Mesenchymal stem cell (in vitro differentiated cells and primary cell): ENCODE measurements at regions not wholly inside any gene's neighbourhood (a gene's known extent, or its start where the extent isn't known, plus 50 kb on each side); places are given as distances from the start of the nearest gene placed in this dataset.
A peak's percentile ranks its signal among the peaks of the same experiment; 100 is the strongest.

ENCODE experiments used
- DNase-seq: peaks from one replicate; pipeline ENCODE4 v3.0.0-alpha.2; 2013
- H2AFZ ChIP-seq: one replicate; pipeline ENCODE4 v1.6.1; 2013; ENCODE audit warnings: low read depth, mild to moderate bottlenecking, control low read depth, inconsistent platforms, low read length, moderate library complexity
- H2AK5ac ChIP-seq: 2 replicates; pipeline ENCODE4 v1.6.1; 2013; ENCODE audit warnings: low read length, moderate library complexity, mild to moderate bottlenecking, inconsistent platforms; ENCODE audit not compliant: severe bottlenecking
- H2BK120ac ChIP-seq: one replicate; pipeline ENCODE4 v1.6.1; 2013; ENCODE audit warnings: low read depth, mild to moderate bottlenecking, inconsistent platforms, low read length, moderate library complexity
- H2BK12ac ChIP-seq, 2 experiments: one replicate each; pipeline ENCODE4 v1.6.1; 2013; ENCODE audit warnings: inconsistent platforms in 2 of 2, low read length in 2 of 2, mild to moderate bottlenecking in 2 of 2, moderate library complexity in 2 of 2, control low read depth in 1 of 2
- H2BK15ac ChIP-seq: one replicate; pipeline ENCODE4 v1.6.1; 2013; ENCODE audit warnings: mild to moderate bottlenecking, low read depth, inconsistent platforms; ENCODE audit not compliant: poor library complexity, severe bottlenecking
- H2BK5ac ChIP-seq: 2 replicates; pipeline ENCODE4 v1.6.1; 2013; ENCODE audit warnings: low read depth, mild to moderate bottlenecking, low read length, control low read depth, inconsistent platforms; ENCODE audit not compliant: poor library complexity, severe bottlenecking
- H3K14ac ChIP-seq, 2 experiments: one replicate each; pipeline ENCODE4 v1.6.1; 2013; ENCODE audit warnings: inconsistent platforms in 2 of 2, low read length in 2 of 2, control low read depth in 1 of 2, mild to moderate bottlenecking in 1 of 2, moderate library complexity in 1 of 2
- H3K18ac ChIP-seq, 2 experiments: one replicate each; pipeline ENCODE4 v1.6.1; 2013; ENCODE audit warnings: inconsistent platforms in 2 of 2, low read length in 2 of 2, control low read depth in 1 of 2, low read depth in 1 of 2, mild to moderate bottlenecking in 1 of 2
- H3K23ac ChIP-seq, 2 experiments: one replicate each; pipeline ENCODE4 v1.6.1; 2013; ENCODE audit warnings: inconsistent platforms in 2 of 2, low read length in 2 of 2, mild to moderate bottlenecking in 2 of 2, moderate library complexity in 2 of 2, control low read depth in 1 of 2
- H3K27ac ChIP-seq: 2 replicates; pipeline ENCODE4 v1.5.1; 2013; ENCODE audit warnings: mild to moderate bottlenecking, moderate library complexity, low read length, control low read depth, inconsistent platforms; ENCODE audit not compliant: poor library complexity, severe bottlenecking
- H3K27me3 ChIP-seq, 2 experiments: 2 replicates each; pipeline versions ENCODE4 v1.6.1 to v1.7.0; 2013; ENCODE audit warnings: low read length in 2 of 2, mild to moderate bottlenecking in 2 of 2, moderate library complexity in 2 of 2, control low read depth in 1 of 2, inconsistent platforms in 1 of 2; ENCODE audit not compliant: control insufficient read depth in 1 of 2, insufficient read depth in 1 of 2
- H3K36me3 ChIP-seq, 2 experiments: 2 replicates each; pipeline versions ENCODE4 v1.6.1 to v1.7.0; 2013; ENCODE audit warnings: low read length in 2 of 2, control low read depth in 1 of 2, inconsistent platforms in 1 of 2, low read depth in 1 of 2, mild to moderate bottlenecking in 1 of 2; ENCODE audit not compliant: insufficient read depth in 2 of 2, control insufficient read depth in 1 of 2
- H3K4ac ChIP-seq, 2 experiments: one replicate each; pipeline ENCODE4 v1.6.1; 2013; ENCODE audit warnings: inconsistent platforms in 2 of 2, low read length in 2 of 2, mild to moderate bottlenecking in 2 of 2, moderate library complexity in 2 of 2, control low read depth in 1 of 2, low read depth in 1 of 2
- H3K4me1 ChIP-seq: 2 replicates; pipeline ENCODE4 v1.6.1; 2013; ENCODE audit warnings: low read depth, low read length, control low read depth; ENCODE audit not compliant: control insufficient read depth, insufficient read depth
- H3K4me2 ChIP-seq: 2 replicates; pipeline ENCODE4 v1.6.1; 2013; ENCODE audit warnings: low read length, mild to moderate bottlenecking, inconsistent platforms; ENCODE audit not compliant: poor library complexity, severe bottlenecking
- H3K4me3 ChIP-seq, 2 experiments: 2 replicates each; pipeline versions ENCODE4 v1.5.1 to v1.7.0; 2013; ENCODE audit warnings: low read length in 2 of 2, mild to moderate bottlenecking in 2 of 2, control low read depth in 1 of 2, low read depth in 1 of 2; ENCODE audit not compliant: insufficient read depth in 1 of 2
- H3K79me1 ChIP-seq: replicated peaks from 2 replicates; pipeline ENCODE4 v1.6.1; 2013; ENCODE audit warnings: mild to moderate bottlenecking, control low read depth, low read length, inconsistent platforms; ENCODE audit not compliant: poor library complexity, severe bottlenecking
- H3K9ac ChIP-seq: 2 replicates; pipeline ENCODE4 v1.7.0; 2013; ENCODE audit warnings: mild to moderate bottlenecking, low read length, moderate library complexity
- H3K9me3 ChIP-seq: 2 replicates; pipeline ENCODE4 v1.7.0; 2013; ENCODE audit warnings: mild to moderate bottlenecking, low read length; ENCODE audit not compliant: control insufficient read depth
- H4K8ac ChIP-seq: one replicate; pipeline ENCODE4 v1.6.1; 2013; ENCODE audit warnings: inconsistent platforms, mild to moderate bottlenecking, low read length, moderate library complexity
- H4K91ac ChIP-seq: one replicate; pipeline ENCODE4 v1.6.1; 2013; ENCODE audit warnings: mild to moderate bottlenecking, low read length, inconsistent platforms
- WGBS: methylation state at CpG from one replicate; pipeline ENCODE4 v1.1.7; 2013; ENCODE audit warnings: mixed read lengths; 5-methylcytosine and 5-hydroxymethylcytosine counted together

- Histone ChIP-seq H2BK120ac (no peak overlapping the region), H3K4me3 (no peak overlapping the region), H3K4me2 (no peak overlapping the region), H2BK15ac (no peak overlapping the region), H3K27ac (no peak overlapping the region), H3K79me1 (no peaks in the 10 kb centered on the region), H2BK5ac (no peak overlapping the region), H4K8ac (peak overlapping the region; percentile 4), H2AK5ac (no peak overlapping the region), H3K27me3 (peaks cover 0 to 13% of the 10 kb centered on the region in 2 experiments), H3K23ac (no peak overlapping the region), H2AFZ (no peak overlapping the region), H3K9me3 (no peaks in the 10 kb centered on the region), H3K4me1 (no peaks in the 10 kb centered on the region), H3K9ac (no peak overlapping the region), H3K14ac (no peak overlapping the region), H2BK12ac (no peak overlapping the region), H3K4ac (no peak overlapping the region), H4K91ac (no peak overlapping the region), H3K18ac (no peak overlapping the region), H3K36me3 (no peaks in the 10 kb centered on the region)
- no peak for DNase-seq
- WGBS = 82% methylated on average over 10 of the region's 10 CpGs
Observed at GRCh38 chr5:2213121-2213730, 330.5 kb upstream of the IRX4 start.

GRCh38 chr5:2212481-2212880, 329.8 kb upstream of the IRX4 start:
- Histone ChIP-seq H3K18ac (no peak overlapping the region), H3K14ac (no peak overlapping the region), H2AFZ (no peak overlapping the region), H2AK5ac (no peak overlapping the region), H3K4me1 (no peaks in the 10 kb centered on the region), H3K9me3 (no peaks in the 10 kb centered on the region), H3K79me1 (no peaks in the 10 kb centered on the region), H3K23ac (no peak overlapping the region), H3K4ac (no peak overlapping the region), H2BK12ac (no peak overlapping the region), H3K4me2 (no peak overlapping the region), H3K4me3 (no peak overlapping the region), H3K36me3 (no peaks in the 10 kb centered on the region), H2BK120ac (no peak overlapping the region), H3K9ac (no peak overlapping the region), H2BK5ac (no peak overlapping the region), H3K27me3 (peaks cover 0 to 15% of the 10 kb centered on the region in 2 experiments), H2BK15ac (no peak overlapping the region), H4K91ac (no peak overlapping the region), H4K8ac (no peak overlapping the region), H3K27ac (no peak overlapping the region)
- DNase-seq = no peak
- 69% methylated on average over 3 of the region's 3 CpGs for WGBS

GRCh38 chr5:2208239-2208544, 325.5 kb upstream of the IRX4 start:
- H3K9ac ChIP-seq = no peak overlapping the region
- no peak overlapping the region for H3K4me2 ChIP-seq
- 5% methylated on average over 2 of the region's 5 CpGs for WGBS
- H2BK15ac ChIP-seq = no peak overlapping the region
- H3K18ac ChIP-seq = no peak overlapping the region
- no peak overlapping the region for H2AK5ac ChIP-seq
- H3K9me3 ChIP-seq = no peaks in the 10 kb centered on the region
- no peaks in the 10 kb centered on the region for H3K36me3 ChIP-seq
- H3K4me3 ChIP-seq = no peak overlapping the region
- DNase-seq = no peak
- H3K14ac ChIP-seq = no peak overlapping the region
- no peak overlapping the region for H3K27ac ChIP-seq
- no peak overlapping the region for H4K8ac ChIP-seq
- H4K91ac ChIP-seq = no peak overlapping the region
- H3K27me3 ChIP-seq = peaks cover 0 to 5% of the 10 kb centered on the region in 2 experiments
- H3K79me1 ChIP-seq = no peaks in the 10 kb centered on the region
- no peak overlapping the region for H3K4ac ChIP-seq
- no peak overlapping the region for H2BK120ac ChIP-seq
- H2BK12ac ChIP-seq = no peak overlapping the region
- no peak overlapping the region for H3K23ac ChIP-seq
- H2BK5ac ChIP-seq = no peak overlapping the region
- no peaks in the 10 kb centered on the region for H3K4me1 ChIP-seq
- no peak overlapping the region for H2AFZ ChIP-seq

DNA sequence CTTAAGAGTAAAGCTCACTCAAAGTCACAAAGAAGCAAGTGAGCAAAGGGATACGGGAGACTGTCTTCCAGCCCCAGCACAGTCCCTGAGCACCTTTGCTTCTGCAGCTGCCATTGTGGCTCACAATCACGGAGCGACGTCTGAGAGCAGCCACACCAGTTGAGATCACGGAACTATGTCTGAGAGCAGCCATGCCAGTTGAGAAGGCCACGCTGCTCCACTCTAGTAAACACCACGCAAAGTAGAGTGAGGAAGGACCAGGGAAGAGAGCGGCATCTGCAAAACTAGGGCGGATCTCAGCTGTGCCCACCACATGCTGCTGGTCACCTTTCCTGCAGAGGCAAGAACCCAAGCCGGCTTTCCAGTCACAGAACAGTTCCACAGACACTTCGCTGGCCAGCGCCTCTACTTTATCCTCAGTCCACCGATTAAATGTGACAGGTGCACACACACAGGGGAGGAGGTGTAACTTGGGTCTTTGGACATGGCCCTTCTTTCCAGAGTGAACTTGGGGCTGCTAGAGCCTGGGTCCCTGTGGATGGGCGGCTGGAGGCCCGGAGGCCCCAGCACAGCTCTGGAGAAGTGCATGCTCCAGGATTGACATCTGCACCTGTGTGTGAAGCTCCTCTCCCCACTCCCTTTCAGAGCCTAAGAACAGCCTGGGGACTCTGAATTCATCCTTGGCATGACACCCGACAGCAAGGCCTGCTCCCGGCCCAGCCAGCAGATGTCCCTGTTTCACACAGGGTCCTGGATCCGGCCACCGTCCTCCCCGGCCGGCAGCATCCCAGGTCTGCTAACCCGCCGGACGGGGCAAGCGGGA, 324.9 kb upstream of the IRX4 start:
- Histone ChIP-seq H3K9ac (no peak overlapping the region), H2BK12ac (no peak overlapping the region), H3K4me2 (no peak overlapping the region), H3K4me1 (no peaks in the 10 kb centered on the region), H2BK15ac (no peak overlapping the region), H3K9me3 (no peaks in the 10 kb centered on the region), H3K27ac (no peak overlapping the region), H2AK5ac (no peak overlapping the region), H3K4ac (no peak overlapping the region), H3K18ac (no peak overlapping the region), H3K14ac (no peak overlapping the region), H3K36me3 (no peaks in the 10 kb centered on the region), H4K91ac (no peak overlapping the region), H3K79me1 (no peaks in the 10 kb centered on the region), H3K27me3 (peaks cover 0 to 5% of the 10 kb centered on the region in 2 experiments), H3K23ac (no peak overlapping the region), H3K4me3 (no peak overlapping the region), H4K8ac (no peak overlapping the region), H2BK5ac (no peak overlapping the region), H2BK120ac (no peak overlapping the region), H2AFZ (no peak overlapping the region)
- WGBS = 50% methylated on average over 25 of the region's 25 CpGs
- DNase-seq = no peak
